ENCODE measurements at regions not wholly inside any gene's neighbourhood (a gene's known extent, or its start where the extent isn't known, plus 50 kb on each side); places are given as distances from the start of the nearest gene placed in this dataset.

DNA sequence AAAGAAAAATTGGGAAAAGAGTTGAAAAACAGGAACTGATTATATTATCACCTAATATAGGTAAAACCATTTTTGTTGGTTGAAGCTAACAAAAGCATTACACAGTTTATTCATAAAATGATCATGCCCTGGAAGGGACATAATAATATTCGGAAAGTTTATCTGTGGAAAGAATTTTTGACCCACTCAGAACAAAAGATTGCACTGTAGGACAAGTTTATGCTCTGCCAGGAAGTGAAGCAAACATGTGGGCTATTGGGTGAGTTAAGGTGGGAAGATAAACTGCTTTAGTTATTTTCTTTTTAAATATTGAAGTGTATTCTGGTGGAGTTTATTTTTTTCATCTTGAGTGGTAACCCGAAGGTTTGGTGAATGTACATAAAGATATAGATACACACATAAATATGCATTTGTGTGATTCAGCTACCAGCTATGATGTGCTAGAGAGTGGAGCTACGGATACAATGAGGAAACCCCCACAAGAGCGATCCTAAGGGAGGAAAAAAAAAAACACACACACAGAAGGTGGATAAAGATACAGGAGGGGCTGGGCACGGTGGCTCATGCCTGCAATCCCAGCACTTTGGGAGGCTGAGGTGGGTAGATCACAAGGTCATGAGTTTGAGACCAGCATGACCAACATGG lies 506.4 kb upstream of the THBS1 start:
- DNase-seq (ENCODE audit: insufficient read length, low spot score) (no peak), FAIRE-seq (no peak)
- TF ChIP-seq, protein P1, sequence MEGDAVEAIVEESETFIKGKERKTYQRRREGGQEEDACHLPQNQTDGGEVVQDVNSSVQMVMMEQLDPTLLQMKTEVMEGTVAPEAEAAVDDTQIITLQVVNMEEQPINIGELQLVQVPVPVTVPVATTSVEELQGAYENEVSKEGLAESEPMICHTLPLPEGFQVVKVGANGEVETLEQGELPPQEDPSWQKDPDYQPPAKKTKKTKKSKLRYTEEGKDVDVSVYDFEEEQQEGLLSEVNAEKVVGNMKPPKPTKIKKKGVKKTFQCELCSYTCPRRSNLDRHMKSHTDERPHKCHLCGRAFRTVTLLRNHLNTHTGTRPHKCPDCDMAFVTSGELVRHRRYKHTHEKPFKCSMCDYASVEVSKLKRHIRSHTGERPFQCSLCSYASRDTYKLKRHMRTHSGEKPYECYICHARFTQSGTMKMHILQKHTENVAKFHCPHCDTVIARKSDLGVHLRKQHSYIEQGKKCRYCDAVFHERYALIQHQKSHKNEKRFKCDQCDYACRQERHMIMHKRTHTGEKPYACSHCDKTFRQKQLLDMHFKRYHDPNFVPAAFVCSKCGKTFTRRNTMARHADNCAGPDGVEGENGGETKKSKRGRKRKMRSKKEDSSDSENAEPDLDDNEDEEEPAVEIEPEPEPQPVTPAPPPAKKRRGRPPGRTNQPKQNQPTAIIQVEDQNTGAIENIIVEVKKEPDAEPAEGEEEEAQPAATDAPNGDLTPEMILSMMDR (IDR thresholded peaks at IDR 0.05; ENCODE audit: insufficient read depth, missing control alignments) = no peak

DNA sequence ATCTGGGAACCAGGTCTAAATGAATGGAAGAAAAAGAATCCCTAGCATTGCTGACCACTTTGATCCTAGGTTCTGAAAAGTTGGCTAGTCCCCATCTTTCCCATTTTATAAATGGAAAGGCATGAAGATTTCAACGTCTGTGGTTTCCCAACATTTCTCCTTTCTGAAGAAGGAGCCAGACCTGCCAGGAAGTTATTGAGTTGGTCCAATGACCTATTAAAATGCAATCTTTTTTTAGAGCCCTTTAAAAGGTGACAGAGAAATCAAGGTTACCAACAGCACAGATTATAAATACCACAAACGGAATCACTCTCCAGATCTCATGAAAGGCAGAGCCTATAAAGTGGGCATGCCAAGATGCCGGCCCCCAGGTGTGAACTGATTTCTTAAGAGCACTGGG lies 505.6 kb upstream of the THBS1 start:
- no peak for DNase-seq (ENCODE audit: insufficient read length, low spot score)
- TF ChIP-seq, protein P1 (IDR thresholded peaks at IDR 0.05; ENCODE audit: insufficient read depth, missing control alignments) = no peak
- FAIRE-seq = no peak

- no peak for FAIRE-seq
- DNase-seq (ENCODE audit: insufficient read length, low spot score) = no peak
- TF ChIP-seq, protein P1 (IDR thresholded peaks at IDR 0.05; ENCODE audit: insufficient read depth, missing control alignments) = no peak
These were observed 505.0 kb upstream of the THBS1 start for GRCh38 chr15:39075756-39076341.

DNA sequence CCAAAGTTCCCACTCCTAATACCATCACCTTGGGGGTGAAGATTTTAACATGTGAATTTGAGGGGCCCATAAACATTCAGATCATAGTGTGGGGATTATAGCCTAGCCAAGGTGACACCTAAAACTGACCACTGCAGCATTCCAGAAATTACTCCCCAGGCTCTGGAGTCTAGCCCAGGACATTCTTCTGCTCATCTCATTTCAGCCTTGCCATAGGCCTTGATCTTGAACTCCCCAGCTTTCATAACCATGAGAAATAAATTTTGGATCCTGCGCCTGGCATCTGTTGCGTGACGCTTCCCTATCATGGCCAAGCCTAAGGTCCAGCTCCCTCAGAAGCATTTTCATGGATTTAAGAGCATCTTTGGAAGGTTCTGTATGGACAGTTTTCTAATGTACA lies 502.9 kb upstream of the THBS1 start:
- no peak for DNase-seq (ENCODE audit: insufficient read length, low spot score)
- TF ChIP-seq, protein P1 (IDR thresholded peaks at IDR 0.05; ENCODE audit: insufficient read depth, missing control alignments) = no peak
- FAIRE-seq = no peak

DNA sequence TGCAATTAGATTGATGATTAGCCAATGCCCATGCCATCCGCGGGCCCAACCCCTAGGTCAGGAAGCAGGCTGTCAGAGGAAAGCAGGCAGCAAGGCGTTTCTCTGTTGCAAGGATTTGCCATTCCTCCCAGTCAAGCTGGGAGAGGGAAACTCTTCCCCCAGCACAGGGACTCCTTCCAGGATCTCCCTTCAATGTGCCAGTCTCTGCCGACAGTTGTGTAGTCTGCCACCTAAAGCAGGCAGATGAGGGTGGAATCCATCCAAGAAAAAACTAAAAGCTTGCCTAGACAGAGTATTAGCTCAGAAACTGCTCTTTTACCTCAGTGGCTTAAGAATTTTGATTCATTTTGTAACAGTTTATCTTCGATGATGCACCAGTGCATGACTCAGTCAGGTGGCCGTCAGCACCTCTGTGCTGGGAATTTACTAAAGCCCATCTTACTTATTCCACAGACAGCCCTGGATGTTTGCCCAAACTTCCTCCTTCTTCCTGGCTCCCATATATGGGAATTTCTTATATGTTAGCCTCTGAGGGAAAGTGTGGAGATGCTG lies 501.5 kb upstream of the THBS1 start:
- TF ChIP-seq, protein P1 (IDR thresholded peaks at IDR 0.05; ENCODE audit: insufficient read depth, missing control alignments) = no peak
- DNase-seq (ENCODE audit: insufficient read length, low spot score) (no peak), FAIRE-seq (no peak)

DNA sequence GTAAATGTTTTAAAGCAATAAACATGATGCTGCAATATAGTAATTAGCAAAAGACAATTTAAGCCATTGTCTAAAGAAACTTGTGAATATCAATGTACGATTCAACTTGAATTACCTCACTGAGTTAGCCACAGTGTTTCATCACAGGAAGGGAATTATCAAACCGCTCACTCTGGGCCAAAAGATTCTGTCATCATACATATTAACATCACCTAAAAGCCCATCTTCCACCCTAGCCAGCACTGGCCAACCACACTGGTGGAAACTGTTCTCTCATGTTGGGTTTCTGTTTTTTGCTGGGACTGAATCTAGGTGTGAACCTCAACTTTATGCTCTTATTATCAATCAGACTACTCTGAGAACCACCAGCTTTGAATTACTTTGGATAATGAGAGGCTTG lies 497.7 kb upstream of the THBS1 start:
- TF ChIP-seq, protein P1 (IDR thresholded peaks at IDR 0.05; ENCODE audit: insufficient read depth, missing control alignments) = no peak
- FAIRE-seq (no peak), DNase-seq (ENCODE audit: insufficient read length, low spot score) (no peak)

All from D721Med (cell line).